Stimulated activated CD8-positive, alpha-beta memory T cell treated with anti-CD3 and anti-CD28 coated beads, Interleukin-4, amount 100 ng/mL, for 24 hours (primary cell): ENCODE measurements at regions not wholly inside any gene's neighbourhood (a gene's known extent, or its start where the extent isn't known, plus 50 kb on each side); places are given as distances from the start of the nearest gene placed in this dataset.

Experiments
- DNase-seq: peaks from one replicate; pipeline ENCODE4 v3.0.0-alpha.2; 2020; ENCODE audit warnings: low read depth

DNA sequence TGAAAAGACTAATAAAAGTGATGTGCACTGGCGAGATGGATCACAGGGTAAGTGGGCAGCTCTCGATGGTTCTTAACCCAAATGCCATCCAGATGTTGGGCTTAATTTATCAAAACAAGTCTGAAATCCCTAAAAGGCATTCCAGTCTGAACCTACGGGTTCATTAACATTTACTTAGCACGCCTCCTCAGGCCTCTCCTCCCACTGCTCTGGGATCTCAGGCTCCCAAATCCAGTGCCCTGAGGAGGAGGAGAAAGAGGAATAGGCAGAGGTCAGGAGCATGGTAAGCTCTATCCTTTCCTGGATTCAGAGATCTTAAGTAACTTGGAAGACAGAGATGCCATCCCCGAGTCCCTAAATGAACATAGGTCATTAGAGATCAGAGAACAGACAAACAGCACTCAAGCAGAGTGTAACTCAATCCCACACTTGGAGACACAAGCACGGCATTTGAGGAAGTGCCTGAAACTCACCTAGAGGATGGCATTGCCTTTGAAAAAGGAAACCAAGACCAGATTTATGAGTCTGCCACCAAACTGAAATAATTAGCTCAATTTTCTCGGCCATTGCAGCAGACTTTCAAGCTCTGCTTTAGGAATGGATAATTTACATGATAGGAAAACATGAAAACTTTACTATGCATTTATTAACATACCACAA, 140.9 kb downstream of the CXCL12 start:
- DNase-seq: no peak

- no peak for DNase-seq
Measured at GRCh38 chr10:44242826-44243225, 142.1 kb downstream of the CXCL12 start.

- DNase-seq: no peak
Measured at GRCh38 chr10:44242091-44242490, 142.8 kb downstream of the CXCL12 start.

- no peak for DNase-seq
Measured at GRCh38 chr10:44240584-44241205, 144.2 kb downstream of the CXCL12 start.

GRCh38 chr10:44238212-44238611, 146.7 kb downstream of the CXCL12 start:
- no peak for DNase-seq

GRCh38 chr10:44237364-44238049, 147.4 kb downstream of the CXCL12 start:
- DNase-seq: no peak

DNA sequence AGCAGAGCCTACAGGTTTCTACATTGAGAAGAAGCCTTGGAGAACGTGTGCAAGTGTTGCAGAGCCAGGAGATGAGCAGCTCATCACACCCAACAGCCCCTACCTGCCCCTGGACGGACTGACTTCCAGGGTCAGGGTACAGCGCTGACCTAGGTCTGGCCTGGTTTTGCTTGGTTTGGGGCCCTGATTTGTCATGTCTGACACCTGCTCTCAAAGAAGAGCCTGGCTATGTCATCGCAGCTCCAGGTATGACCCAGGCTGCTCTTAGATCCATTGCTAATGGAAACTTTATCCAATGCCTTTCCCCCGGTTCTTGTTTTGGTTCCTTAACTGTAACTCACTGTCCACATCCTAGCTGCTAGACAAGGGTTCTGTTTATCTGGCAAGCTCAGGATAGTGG, 149.5 kb downstream of the CXCL12 start:
- no peak for DNase-seq

DNA sequence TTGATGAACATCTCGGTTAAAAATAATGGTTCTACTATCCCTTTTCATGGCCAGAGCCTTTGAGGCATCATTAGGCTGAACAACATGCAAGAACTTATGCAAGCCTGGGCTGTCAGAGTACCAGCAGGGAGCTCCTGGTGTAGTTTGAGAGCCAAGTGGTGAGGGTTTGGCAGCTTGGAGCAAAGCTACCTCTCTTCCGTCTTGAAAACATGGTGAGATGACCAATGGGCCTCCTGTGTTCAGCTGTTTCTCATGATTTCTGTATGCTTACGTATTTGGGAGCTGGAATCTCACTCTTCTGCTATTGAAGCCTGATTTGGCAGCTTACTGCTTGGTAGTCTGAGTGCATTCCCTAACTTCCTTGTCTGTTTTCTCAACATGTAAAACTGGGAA, 150.4 kb downstream of the CXCL12 start:
- DNase-seq: no peak

DNA sequence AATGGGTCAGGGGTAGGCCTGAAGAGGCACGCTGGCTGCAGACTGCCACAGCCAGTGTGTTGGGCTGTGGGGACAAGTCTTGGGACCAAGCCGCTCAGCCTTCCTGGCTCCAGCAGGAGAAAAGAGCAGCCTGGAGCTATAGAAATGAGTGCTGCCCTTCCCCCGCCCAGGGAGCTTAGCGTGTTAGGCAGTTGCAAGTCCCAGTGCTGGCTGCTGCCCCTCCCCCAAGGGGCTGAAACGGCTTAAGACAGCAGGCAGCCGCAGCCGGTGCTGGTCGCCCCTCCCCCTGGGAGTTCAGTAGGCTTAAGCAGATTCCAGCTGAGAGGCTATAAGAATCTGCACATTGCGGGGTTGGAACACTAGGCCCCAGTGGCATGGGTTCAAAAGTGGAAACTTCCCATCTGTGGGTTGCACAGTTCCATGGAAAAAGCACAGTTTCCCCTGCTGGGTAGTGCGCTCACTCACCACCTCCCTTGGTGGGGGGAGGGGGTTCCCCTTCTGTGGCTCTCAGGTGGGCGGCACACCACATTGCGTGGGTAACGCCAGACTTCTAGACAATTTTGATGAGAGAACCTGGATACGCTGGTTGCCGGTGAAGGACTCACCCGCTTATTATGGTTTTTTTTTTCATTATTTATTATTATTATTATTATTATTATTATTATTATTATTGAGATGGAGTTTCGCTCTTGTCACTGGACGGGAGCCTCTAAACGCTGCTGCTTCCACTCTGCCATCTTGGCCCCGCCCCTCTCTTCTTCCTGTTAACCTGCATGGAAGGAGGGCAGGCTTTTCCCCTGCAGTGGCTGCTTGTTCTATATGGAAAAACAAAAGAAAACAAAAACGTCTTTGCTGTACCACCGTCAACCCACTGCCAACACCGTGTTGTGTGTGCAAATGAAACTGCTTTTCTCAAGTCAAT, 151.1 kb downstream of the CXCL12 start:
- no peak for DNase-seq

- DNase-seq: no peak
Measured at GRCh38 chr10:44217274-44217820, 167.6 kb downstream of the CXCL12 start.

DNA sequence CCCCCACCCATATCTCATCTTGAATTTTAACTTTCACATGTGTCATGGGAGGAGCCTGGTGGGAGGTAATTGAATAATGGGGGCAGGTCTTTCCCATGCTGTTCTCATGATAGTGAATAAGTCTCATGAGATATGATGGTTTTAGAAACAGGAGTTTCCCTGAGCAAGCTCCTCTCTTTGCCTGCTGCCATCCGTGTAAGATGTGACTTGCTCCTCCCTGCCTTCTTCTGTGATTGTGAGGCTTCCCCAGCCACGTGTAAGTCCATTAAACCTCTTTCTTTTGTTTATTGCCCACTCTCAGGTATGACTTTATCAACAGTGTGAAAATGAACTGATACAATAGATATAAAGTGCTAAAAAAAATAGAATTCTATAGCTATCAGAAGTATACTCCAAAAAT, 168.8 kb downstream of the CXCL12 start:
- DNase-seq: no peak

DNA sequence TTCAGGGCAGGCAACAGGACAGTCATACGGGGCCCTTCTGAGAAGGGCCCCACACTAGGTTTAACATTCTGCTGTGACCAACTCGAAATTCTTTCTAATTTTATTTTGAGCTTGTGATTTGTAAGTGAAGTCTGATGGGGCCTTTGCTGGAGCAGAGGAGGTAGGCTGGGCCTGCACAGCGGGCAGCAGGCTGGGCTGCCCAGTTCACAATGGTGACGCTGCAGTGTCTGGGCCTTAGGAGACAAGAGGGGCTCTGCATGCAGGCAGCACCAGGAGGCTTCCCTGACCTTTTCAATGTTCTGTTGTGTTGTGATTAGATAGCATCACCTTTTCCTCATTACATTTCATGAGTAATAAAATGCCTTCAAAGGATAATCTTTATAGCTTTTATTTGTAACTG, 175.1 kb downstream of the CXCL12 start:
- DNase-seq: no peak

DNA sequence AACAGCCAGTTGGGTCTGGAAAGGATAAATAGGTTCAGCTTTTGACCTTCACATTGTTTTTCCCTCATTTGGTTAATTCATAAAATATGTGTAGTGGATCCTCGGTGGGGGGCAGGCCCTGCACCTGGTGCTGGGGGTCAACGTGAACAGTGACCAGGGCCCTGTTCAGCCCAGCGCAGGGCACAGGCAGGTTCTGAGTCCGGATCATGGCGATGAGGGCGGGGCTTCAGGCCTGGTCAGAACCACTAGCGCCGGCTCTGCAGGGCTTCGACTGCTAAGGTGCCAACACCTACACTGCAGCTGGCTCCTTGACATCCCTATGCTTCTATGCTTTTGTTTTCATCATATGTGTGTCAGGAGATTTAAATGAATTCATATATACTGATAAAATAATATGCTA, 177.7 kb downstream of the CXCL12 start:
- DNase-seq: no peak

GRCh38 chr10:44206127-44206818, 178.6 kb downstream of the CXCL12 start:
- DNase-seq: no peak

GRCh38 chr10:44205067-44205466, 179.8 kb downstream of the CXCL12 start:
- DNase-seq: no peak

- no peak for DNase-seq
Measured at GRCh38 chr10:44203535-44203934, 181.4 kb downstream of the CXCL12 start.

DNA sequence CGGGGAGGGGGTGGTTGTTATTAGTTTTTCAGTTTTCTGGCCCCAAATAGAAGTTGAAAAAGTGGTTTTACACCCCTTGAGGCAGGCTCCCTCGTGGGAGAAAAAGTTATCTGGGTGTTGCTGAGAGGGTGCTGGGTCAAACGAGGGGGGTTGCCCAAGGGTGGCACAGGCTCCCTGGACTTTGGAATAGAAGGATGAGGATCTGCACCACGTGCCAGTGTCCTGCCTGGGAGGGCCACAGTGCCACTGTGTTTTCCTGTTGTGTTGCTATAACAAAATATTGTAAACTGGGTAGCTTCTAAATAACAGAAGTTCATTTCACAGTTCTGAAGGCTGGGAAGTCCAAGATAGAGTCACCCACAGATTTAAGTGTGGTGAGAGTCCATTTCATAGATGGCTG, 181.9 kb downstream of the CXCL12 start:
- DNase-seq: no peak

DNA sequence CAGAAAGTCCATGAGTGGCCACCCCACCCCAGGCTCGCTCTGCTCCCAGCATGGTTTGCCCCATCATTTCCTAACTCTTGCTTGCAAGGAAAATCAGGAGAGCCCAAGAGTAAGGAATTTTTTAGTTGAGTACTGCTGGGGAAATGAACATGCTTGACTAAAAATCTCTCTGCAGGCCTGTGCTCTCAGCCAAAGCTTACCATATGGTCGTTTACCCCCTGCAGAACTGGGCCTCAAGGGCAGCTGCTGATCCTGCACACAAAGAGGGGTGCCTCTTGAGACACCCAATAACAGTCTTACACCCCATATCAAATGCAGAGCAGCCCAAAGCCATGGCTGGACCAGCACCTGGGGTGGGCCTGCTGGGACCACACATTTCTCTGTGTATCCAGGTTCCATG, 183.2 kb downstream of the CXCL12 start:
- DNase-seq: no peak

- no peak for DNase-seq
Measured at GRCh38 chr10:44201011-44201410, 183.9 kb downstream of the CXCL12 start.

DNA sequence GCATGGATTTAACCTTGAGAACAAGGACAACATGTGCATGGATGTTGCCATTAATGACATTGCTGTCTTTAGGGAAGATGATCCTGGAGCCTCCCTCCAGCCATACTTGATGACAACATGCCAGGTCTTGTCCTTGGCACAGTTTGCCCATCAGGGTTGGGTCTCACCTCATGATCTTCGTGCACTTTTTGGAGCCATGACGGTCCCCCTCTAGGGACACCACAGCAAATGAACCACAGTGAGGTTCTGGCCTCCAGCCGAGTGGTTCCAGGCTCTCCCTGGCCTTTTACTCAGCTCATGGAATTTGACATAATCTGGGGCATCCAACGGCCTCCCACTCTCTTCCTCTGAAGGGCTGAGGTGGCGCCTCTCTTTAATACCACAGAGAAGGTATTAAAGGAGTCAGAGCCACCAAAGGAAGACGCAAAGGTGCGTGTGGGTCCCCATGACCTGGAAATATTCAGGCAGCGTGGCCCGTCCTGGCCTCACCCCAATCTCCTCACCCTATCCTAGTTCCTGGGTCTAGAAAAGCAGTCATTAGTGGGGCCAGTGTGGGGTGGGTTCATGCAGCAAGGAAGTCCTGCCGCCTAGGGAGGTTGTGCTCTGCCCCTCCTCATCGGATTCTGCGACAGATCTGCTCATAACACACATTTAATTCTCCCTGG, 184.8 kb downstream of the CXCL12 start:
- no peak for DNase-seq

DNA sequence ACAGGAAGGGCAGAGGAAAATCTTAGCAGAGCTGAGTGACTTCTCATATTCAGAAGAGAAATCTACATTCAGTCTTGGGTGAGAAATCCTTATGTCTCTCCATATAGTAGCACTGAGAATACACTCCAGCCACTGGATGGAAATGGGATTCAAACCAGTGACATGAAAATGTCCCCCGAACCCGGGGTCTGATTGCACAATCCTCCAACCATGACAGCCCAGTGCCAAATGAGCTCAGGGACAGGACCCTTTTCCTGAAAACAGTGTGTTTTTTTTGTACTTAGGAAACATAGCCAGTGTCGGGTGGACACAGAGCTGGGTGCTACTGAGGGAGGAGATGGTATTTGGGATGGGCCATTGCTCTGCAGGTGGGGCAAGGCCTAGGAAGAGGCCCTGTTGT, 185.6 kb downstream of the CXCL12 start:
- no peak for DNase-seq
